ENCODE measurements at regions not wholly inside any gene's neighbourhood (a gene's known extent, or its start where the extent isn't known, plus 50 kb on each side); places are given as distances from the start of the nearest gene placed in this dataset.

- TF ChIP-seq CTCF (IDR thresholded peaks at IDR 0.05; ENCODE audit: low read length) (no peak), EZH2phosphoT487 (IDR thresholded peaks at IDR 0.05; ENCODE audit: low read length) (no peak), EZH2 (optimal IDR thresholded peaks at IDR 0.05; ENCODE audit: low read depth, low read length) (no peak)
Observed at GRCh38 chr15:97804950-97805349, 155.6 kb upstream of the ARRDC4 start.

Data from MM.1S (cell line).